Sigmoid colon (tissue), 6 donors: ENCODE measurements at regions not wholly inside any gene's neighbourhood (a gene's known extent, or its start where the extent isn't known, plus 50 kb on each side); places are given as distances from the start of the nearest gene placed in this dataset.

Source experiments
- DNase-seq: peaks from one replicate; pipeline ENCODE4 v3.0.0-alpha.2; 2019
- H3K27ac ChIP-seq, 4 donors: fragments of 200-600 bp; sonication (generic); one replicate each; pipeline ENCODE4 v1.5.1; 2016 to 2019; ENCODE audit warnings: mild to moderate bottlenecking in 1 of 4
- H3K27me3 ChIP-seq, 3 donors: fragments of 200-600 bp; sonication (generic); one replicate each; pipeline ENCODE4 v1.5.1; 2019; ENCODE audit warnings: mild to moderate bottlenecking in 1 of 3
- H3K36me3 ChIP-seq, 4 donors: fragments of 200-600 bp; sonication (generic); one replicate each; pipeline ENCODE4 v1.5.1; 2016 to 2019
- H3K4me1 ChIP-seq, 4 donors: fragments of 200-600 bp; sonication (generic); one replicate each; pipeline ENCODE4 v1.5.1; 2017 to 2019
- H3K4me3 ChIP-seq, 4 donors: fragments of 200-600 bp; sonication (generic); one replicate each; pipeline ENCODE4 v1.5.1; 2017 to 2019; ENCODE audit warnings: mild to moderate bottlenecking in 2 of 4, moderate library complexity in 1 of 4
- H3K9me3 ChIP-seq, 4 donors: fragments of 200-600 bp in 3 of 4; sonication (generic) in 3 of 4; one replicate each; pipeline versions ENCODE4 v1.5.1 to v1.6.1; 2013 to 2019
- EP300 ChIP-seq, 4 donors: sonication (generic); formaldehyde crosslinking; IDR thresholded peaks; one replicate each; pipeline ENCODE4 v1.6.1; 2017; ENCODE audit warnings: antibody characterized with exemption in 4 of 4
- POLR2A ChIP-seq, 2 donors: fragments of 450-650 bp; IDR thresholded peaks; one replicate each; pipeline ENCODE4 v1.6.1; 2016; ENCODE audit warnings: antibody characterized with exemption in 2 of 2, mild to moderate bottlenecking in 2 of 2, moderate library complexity in 2 of 2
- POLR2AphosphoS5 ChIP-seq, 4 donors: sonication (generic); formaldehyde crosslinking; IDR thresholded peaks; one replicate each; pipeline ENCODE4 v1.6.1; 2017; ENCODE audit warnings: antibody characterized with exemption in 4 of 4
- WGBS, 2 donors: extraction: QIAGEN DNeasy Blood & Tissue Kit; methylation state at CpG; one replicate each; pipeline ENCODE4 v1.1.7; 2013; 5-methylcytosine and 5-hydroxymethylcytosine counted together
- intact Hi-C: fragments of 100-400 bp; cut with DNase I; formaldehyde crosslinking; loops from one replicate; pipeline ENCODE4 v1.15.1; 2023
- TF ChIP-seq, protein P1 (sequence below), 4 experiments: fragments of 450-650 bp in 3 of 4; fragments of 200-600 bp in 1 of 4; IDR thresholded peaks; one replicate each; pipeline ENCODE4 v1.5.1; 2016 to 2019; ENCODE audit warnings: antibody characterized with exemption in 4 of 4, mild to moderate bottlenecking in 3 of 4, moderate library complexity in 2 of 4
- donor health status: healthy with polysubstance abuse.
- donor health status: healthy.

DNA sequence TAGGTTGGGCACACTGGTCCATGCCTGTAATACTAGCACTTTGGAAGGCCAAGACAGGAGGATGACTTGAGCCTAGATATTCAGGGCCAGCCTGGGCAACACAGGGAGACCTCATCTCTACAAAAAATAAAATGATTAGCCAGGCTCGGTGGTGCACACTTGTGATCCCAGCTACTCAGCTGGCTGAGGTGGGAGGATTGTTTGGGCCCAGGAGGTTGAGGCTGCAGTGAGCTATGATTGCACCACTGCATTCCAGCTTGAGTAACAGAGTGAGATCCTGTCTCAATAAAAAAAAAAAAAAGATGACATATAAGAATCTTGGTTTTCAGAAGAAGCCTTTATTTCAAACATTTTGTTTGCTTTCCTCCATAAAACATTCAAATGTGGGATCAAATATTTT lies 178.0 kb downstream of the LIG4 start:
- H3K4me1 ChIP-seq: no peaks in the 10 kb centered on the region
- no peaks in the 10 kb centered on the region for H3K36me3 ChIP-seq
- H3K27ac ChIP-seq: no peak overlapping the region
- H3K9me3 ChIP-seq: no peaks in the 10 kb centered on the region
- 70 to 86% methylated on average over 1 of the region's 1 CpG for WGBS, 2 donors
- H3K27me3 ChIP-seq: no peaks in the 10 kb centered on the region
- no peak overlapping the region for H3K4me3 ChIP-seq
- no peak for TF ChIP-seq EP300 (IDR thresholded peaks at IDR 0.05)
- TF ChIP-seq, protein P1, sequence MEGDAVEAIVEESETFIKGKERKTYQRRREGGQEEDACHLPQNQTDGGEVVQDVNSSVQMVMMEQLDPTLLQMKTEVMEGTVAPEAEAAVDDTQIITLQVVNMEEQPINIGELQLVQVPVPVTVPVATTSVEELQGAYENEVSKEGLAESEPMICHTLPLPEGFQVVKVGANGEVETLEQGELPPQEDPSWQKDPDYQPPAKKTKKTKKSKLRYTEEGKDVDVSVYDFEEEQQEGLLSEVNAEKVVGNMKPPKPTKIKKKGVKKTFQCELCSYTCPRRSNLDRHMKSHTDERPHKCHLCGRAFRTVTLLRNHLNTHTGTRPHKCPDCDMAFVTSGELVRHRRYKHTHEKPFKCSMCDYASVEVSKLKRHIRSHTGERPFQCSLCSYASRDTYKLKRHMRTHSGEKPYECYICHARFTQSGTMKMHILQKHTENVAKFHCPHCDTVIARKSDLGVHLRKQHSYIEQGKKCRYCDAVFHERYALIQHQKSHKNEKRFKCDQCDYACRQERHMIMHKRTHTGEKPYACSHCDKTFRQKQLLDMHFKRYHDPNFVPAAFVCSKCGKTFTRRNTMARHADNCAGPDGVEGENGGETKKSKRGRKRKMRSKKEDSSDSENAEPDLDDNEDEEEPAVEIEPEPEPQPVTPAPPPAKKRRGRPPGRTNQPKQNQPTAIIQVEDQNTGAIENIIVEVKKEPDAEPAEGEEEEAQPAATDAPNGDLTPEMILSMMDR (IDR thresholded peaks at IDR 0.05): no peak
- no peak for TF ChIP-seq POLR2AphosphoS5 (IDR thresholded peaks at IDR 0.05)
- TF ChIP-seq POLR2A (IDR thresholded peaks at IDR 0.05): no peak
- intact Hi-C loops: no loop called here
- no peak for DNase-seq

DNA sequence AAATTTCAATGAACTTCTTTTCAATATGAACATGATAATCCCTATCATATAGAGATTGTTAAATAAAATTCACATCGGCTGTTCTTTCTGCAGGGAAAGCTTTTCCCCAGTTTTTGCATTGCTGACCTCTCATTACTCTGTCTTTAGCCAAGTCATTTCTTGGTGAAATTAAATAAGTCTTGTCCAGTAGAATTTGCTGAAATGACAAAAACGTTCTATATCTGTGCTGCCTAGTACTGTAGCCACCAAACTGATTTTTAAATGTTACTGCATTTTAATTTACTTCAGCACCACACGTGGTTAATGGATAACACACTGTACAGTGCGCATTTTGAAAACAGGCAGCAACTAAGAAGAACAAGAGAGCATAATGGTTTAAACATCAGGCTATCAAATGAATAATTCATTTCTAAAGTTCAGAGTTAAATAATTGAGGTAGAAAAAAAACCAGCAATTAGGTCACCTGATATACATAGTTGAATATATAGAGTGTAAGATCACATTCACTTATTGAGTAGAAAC lies 178.9 kb downstream of the LIG4 start:
- intact Hi-C loops: no loop called here
- Histone ChIP-seq H3K27ac (no peak overlapping the region), H3K4me3 (no peak overlapping the region), H3K4me1 (no peaks in the 10 kb centered on the region), H3K9me3 (no peaks in the 10 kb centered on the region), H3K27me3 (no peaks in the 10 kb centered on the region), H3K36me3 (no peaks in the 10 kb centered on the region)
- TF ChIP-seq, protein P1 (IDR thresholded peaks at IDR 0.05): no peak
- TF ChIP-seq POLR2A (IDR thresholded peaks at IDR 0.05) (no peak), POLR2AphosphoS5 (IDR thresholded peaks at IDR 0.05) (no peak), EP300 (IDR thresholded peaks at IDR 0.05) (no peak)
- WGBS, 2 donors: 71 to 80% methylated on average over 4 of the region's 4 CpGs
- DNase-seq: no peak

DNA sequence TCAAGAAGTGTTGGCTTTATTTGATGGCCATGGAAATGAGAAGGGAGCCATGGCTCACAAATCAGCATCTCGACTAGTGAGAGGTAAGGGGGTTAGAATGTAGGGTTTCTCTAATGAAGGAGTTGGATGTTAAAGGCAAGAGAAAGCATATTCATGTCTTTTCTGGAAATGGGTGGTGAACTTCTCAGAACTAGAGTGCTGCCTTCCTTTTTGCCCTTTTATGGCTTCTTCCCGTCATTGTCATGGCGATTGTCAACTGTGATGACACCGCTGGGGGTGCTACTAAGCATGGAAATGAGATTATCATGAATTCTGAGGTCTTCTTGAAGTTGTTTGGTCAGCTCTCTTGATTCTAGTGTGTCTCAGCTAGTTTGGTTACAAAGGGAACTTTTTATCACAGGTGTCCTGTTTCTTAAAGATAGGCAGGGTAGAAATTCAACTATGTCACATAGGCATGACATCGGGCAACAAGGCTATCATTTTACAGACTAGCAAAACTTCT lies 180.4 kb downstream of the LIG4 start:
- DNase-seq: no peak
- intact Hi-C loops: no loop called here
- WGBS, 2 donors: 86 to 88% methylated on average over 5 of the region's 5 CpGs
- Histone ChIP-seq H3K27me3 (no peaks in the 10 kb centered on the region), H3K4me1 (no peaks in the 10 kb centered on the region), H3K9me3 (no peaks in the 10 kb centered on the region), H3K4me3 (no peak overlapping the region), H3K27ac (no peak overlapping the region), H3K36me3 (no peaks in the 10 kb centered on the region)
- no peak for TF ChIP-seq POLR2A (IDR thresholded peaks at IDR 0.05)
- no peak for TF ChIP-seq EP300 (IDR thresholded peaks at IDR 0.05)
- TF ChIP-seq, protein P1 (IDR thresholded peaks at IDR 0.05): no peak
- no peak for TF ChIP-seq POLR2AphosphoS5 (IDR thresholded peaks at IDR 0.05)

DNA sequence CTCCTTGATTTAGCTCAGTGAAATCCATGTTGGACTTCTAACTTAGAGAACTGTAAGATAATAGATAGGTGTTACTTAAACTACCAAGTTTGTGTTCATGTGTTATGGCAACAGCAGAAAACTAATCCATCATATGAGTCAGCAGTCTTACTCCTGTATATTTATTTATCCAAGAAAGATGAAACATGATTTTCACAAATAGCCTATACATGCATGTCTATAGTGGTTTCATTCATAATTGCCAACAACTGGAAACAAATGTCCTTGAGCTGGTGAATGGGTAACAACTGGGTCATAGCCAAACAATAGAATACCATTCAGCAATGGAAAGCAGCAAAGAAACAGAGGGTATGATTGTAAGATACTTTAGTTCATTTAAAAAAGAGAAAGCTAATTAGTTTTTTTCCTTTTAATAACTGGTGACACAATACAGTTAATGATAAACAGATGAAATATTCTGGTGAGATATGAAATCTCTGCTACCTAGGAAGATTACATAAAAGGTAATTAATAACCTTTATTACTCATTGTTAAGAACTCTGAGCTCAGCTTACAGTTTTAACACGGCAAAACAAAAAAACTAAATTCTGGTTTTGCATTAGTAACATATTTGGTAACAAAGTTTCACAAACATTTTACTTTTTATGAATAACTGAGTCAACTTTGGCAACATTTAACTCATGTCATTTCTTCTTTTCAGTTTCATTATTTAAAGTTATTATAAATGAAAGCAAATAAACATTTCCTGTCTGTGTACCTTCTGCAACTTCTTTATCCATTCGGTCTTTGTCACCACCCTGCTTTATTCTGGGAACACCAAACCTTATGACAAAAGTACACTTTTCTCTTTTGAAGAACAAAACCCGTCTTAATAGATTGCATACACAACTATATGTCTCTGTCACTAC lies 181.3 kb downstream of the LIG4 start:
- intact Hi-C loops: no loop called here
- no peaks in the 10 kb centered on the region for H3K4me1 ChIP-seq
- H3K27me3 ChIP-seq: no peaks in the 10 kb centered on the region
- no peak for TF ChIP-seq POLR2AphosphoS5 (IDR thresholded peaks at IDR 0.05)
- H3K9me3 ChIP-seq: no peaks in the 10 kb centered on the region
- DNase-seq: no peak
- no peak overlapping the region for H3K27ac ChIP-seq
- no peak overlapping the region for H3K4me3 ChIP-seq
- no peaks in the 10 kb centered on the region for H3K36me3 ChIP-seq
- WGBS, 2 donors: 63 to 67% methylated on average over 3 of the region's 3 CpGs

DNA sequence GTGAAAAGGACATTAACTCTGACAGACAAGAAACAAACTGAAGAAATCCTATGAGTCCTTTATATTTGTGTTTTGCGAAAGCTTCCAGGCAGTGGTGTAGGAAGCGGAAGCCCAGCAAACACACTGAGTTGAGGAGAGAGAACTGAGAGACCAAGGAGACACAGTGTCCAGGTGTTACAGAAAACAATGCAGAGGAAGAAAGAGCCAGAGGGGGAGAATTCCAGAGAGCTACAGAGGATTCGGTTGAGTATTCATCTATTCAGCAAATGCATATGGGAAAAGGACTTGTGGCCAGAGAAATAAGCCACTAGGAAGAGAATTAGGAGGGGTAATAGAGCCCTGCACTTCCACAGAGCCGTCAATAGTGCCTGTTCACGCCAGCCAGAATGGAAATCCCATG lies 183.5 kb downstream of the LIG4 start:
- 73 to 81% methylated on average over 5 of the region's 5 CpGs for WGBS, 2 donors
- Histone ChIP-seq H3K36me3 (no peaks in the 10 kb centered on the region), H3K4me3 (no peak overlapping the region), H3K27me3 (no peaks in the 10 kb centered on the region), H3K4me1 (no peaks in the 10 kb centered on the region), H3K9me3 (no peaks in the 10 kb centered on the region), H3K27ac (no peak overlapping the region)
- TF ChIP-seq POLR2A (IDR thresholded peaks at IDR 0.05): no peak
- TF ChIP-seq, protein P1 (IDR thresholded peaks at IDR 0.05): no peak
- no peak for TF ChIP-seq POLR2AphosphoS5 (IDR thresholded peaks at IDR 0.05)
- no peak for TF ChIP-seq EP300 (IDR thresholded peaks at IDR 0.05)
- intact Hi-C loops: no loop called here
- DNase-seq: no peak
